ENCODE measurements at regions not wholly inside any gene's neighbourhood (a gene's known extent, or its start where the extent isn't known, plus 50 kb on each side); places are given as distances from the start of the nearest gene placed in this dataset.

DNA sequence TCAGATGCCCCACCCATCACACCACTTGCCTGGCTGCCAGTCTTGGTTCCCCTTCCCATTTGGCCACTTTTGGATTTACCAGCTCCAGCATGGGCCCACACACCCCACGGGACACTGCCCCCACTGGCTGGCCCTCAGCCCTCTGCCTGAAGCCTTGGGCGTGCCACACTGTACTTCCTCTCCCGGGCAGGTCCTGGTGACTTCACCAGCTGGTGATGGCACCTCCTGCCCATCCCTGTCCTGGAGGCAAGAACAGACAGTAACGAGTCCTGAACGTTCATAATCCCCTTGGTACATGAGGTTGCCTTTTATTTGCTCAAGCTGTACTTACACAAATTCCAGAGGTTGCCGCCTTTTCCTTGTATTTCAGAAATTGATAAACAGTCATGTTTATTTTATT is 81.1 kb downstream of the TMEM17 start:
- no peak for DNase-seq
- no peaks in the 10 kb centered on the region for H4K20me1 ChIP-seq (ENCODE audit: insufficient read depth, low read length)
- H3K9ac ChIP-seq (ENCODE audit: low read length), result no peak overlapping the region
- no peaks in the 10 kb centered on the region for H3K9me2 ChIP-seq (replicated peaks; ENCODE audit: insufficient read depth, low read length)
- H3F3A ChIP-seq (ENCODE audit: insufficient read depth, low read length), result no peaks in the 10 kb centered on the region
- H3K9me3 ChIP-seq (replicated peaks; ENCODE audit: insufficient read depth, low read length), result no peaks in the 10 kb centered on the region
- H3K4me2 ChIP-seq (ENCODE audit: low read depth, low read length), result no peak overlapping the region
- no peak overlapping the region for H3K4me3 ChIP-seq (ENCODE audit: low read length)
- no peaks in the 10 kb centered on the region for H3K27me3 ChIP-seq (replicated peaks; ENCODE audit: insufficient read depth, low read length)
- H2AFZ ChIP-seq (ENCODE audit: low read length), result no peak overlapping the region
- TF ChIP-seq EZH2 (optimal IDR thresholded peaks at IDR 0.05; ENCODE audit: low read depth, low read length) (no peak), EZH2phosphoT487 (IDR thresholded peaks at IDR 0.05; ENCODE audit: low read length) (no peak)
- TF ChIP-seq, protein P1, sequence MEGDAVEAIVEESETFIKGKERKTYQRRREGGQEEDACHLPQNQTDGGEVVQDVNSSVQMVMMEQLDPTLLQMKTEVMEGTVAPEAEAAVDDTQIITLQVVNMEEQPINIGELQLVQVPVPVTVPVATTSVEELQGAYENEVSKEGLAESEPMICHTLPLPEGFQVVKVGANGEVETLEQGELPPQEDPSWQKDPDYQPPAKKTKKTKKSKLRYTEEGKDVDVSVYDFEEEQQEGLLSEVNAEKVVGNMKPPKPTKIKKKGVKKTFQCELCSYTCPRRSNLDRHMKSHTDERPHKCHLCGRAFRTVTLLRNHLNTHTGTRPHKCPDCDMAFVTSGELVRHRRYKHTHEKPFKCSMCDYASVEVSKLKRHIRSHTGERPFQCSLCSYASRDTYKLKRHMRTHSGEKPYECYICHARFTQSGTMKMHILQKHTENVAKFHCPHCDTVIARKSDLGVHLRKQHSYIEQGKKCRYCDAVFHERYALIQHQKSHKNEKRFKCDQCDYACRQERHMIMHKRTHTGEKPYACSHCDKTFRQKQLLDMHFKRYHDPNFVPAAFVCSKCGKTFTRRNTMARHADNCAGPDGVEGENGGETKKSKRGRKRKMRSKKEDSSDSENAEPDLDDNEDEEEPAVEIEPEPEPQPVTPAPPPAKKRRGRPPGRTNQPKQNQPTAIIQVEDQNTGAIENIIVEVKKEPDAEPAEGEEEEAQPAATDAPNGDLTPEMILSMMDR (IDR thresholded peaks at IDR 0.05; ENCODE audit: low read length), result no peak
- no peaks in the 10 kb centered on the region for H3K4me1 ChIP-seq (ENCODE audit: low read length)
- no peak overlapping the region for H3K27ac ChIP-seq (ENCODE audit: low read length)
- H3K79me2 ChIP-seq (ENCODE audit: low read length), result no peaks in the 10 kb centered on the region
- H3K36me3 ChIP-seq (replicated peaks; ENCODE audit: insufficient read depth, low read length), result no peaks in the 10 kb centered on the region

DNA sequence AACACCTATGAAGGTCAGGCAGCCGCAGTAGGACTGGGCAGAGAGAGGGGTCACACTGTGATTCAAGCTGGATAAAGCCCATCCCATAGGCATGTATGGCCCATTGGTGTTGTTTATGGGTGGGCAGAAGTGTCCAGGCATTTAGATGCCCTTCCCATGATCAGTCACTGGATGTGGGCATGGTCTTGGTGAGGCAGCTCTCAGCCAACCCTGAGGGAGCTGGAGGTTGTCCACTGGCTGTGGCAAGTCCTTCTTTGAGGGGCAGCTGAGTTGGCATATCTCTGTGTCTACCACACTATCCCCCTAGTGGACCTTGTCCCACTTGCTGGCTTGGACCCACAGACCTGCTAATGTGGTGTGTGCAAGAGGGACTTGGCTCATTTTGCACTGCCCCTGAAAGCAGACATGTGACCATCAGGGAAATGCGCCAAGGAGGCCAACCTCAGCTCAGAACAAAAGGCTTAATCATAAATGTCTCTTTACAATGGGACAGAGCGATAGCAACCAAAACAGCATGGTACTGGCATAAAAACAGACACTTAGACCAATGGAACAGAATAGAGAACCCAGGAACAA is 82.0 kb downstream of the TMEM17 start:
- no peak overlapping the region for H3K27ac ChIP-seq (ENCODE audit: low read length)
- no peaks in the 10 kb centered on the region for H4K20me1 ChIP-seq (ENCODE audit: insufficient read depth, low read length)
- DNase-seq, result no peak
- H3K4me2 ChIP-seq (ENCODE audit: low read depth, low read length), result no peak overlapping the region
- no peaks in the 10 kb centered on the region for H3F3A ChIP-seq (ENCODE audit: insufficient read depth, low read length)
- no peak overlapping the region for H3K4me3 ChIP-seq (ENCODE audit: low read length)
- no peaks in the 10 kb centered on the region for H3K4me1 ChIP-seq (ENCODE audit: low read length)
- H3K36me3 ChIP-seq (replicated peaks; ENCODE audit: insufficient read depth, low read length), result no peaks in the 10 kb centered on the region
- no peaks in the 10 kb centered on the region for H3K79me2 ChIP-seq (ENCODE audit: low read length)
- no peak overlapping the region for H3K9ac ChIP-seq (ENCODE audit: low read length)
- no peaks in the 10 kb centered on the region for H3K9me3 ChIP-seq (replicated peaks; ENCODE audit: insufficient read depth, low read length)
- H3K27me3 ChIP-seq (replicated peaks; ENCODE audit: insufficient read depth, low read length), result no peaks in the 10 kb centered on the region
- no peaks in the 10 kb centered on the region for H3K9me2 ChIP-seq (replicated peaks; ENCODE audit: insufficient read depth, low read length)
- H2AFZ ChIP-seq (ENCODE audit: low read length), result no peak overlapping the region
- TF ChIP-seq EZH2phosphoT487 (IDR thresholded peaks at IDR 0.05; ENCODE audit: low read length) (no peak), EZH2 (optimal IDR thresholded peaks at IDR 0.05; ENCODE audit: low read depth, low read length) (no peak)
- TF ChIP-seq, protein P1 (IDR thresholded peaks at IDR 0.05; ENCODE audit: low read length), result no peak

DNA sequence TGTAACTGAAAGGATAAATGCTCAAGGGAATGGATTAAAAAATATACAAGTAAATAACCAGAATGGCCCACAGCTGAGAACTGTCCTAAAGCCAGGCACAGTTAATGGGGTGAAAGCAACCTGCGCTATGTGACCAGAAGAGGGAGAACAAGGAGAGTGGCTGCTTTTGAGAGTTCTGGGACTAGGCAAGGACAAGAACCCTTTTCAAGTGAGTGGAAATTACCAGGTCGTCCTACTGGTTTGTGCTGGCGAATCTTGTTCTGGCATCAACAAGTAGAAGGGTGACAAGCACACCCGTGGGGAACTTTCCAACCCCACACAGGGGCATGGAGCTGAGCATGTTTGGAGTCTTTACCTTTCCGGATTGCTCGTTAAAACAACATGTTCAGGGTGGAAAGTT is 82.8 kb downstream of the TMEM17 start:
- Histone ChIP-seq H3K9me2 (replicated peaks; ENCODE audit: insufficient read depth, low read length) (no peaks in the 10 kb centered on the region), H3K4me1 (ENCODE audit: low read length) (no peaks in the 10 kb centered on the region), H3K27ac (ENCODE audit: low read length) (no peak overlapping the region), H3K9ac (ENCODE audit: low read length) (no peak overlapping the region), H3K27me3 (replicated peaks; ENCODE audit: insufficient read depth, low read length) (no peaks in the 10 kb centered on the region), H2AFZ (ENCODE audit: low read length) (no peak overlapping the region), H3K9me3 (replicated peaks; ENCODE audit: insufficient read depth, low read length) (no peaks in the 10 kb centered on the region), H3K4me3 (ENCODE audit: low read length) (no peak overlapping the region), H3K79me2 (ENCODE audit: low read length) (no peaks in the 10 kb centered on the region), H3F3A (ENCODE audit: insufficient read depth, low read length) (no peaks in the 10 kb centered on the region), H3K36me3 (replicated peaks; ENCODE audit: insufficient read depth, low read length) (no peaks in the 10 kb centered on the region), H3K4me2 (ENCODE audit: low read depth, low read length) (no peak overlapping the region), H4K20me1 (ENCODE audit: insufficient read depth, low read length) (no peaks in the 10 kb centered on the region)
- DNase-seq, result no peak
- TF ChIP-seq, protein P1 (IDR thresholded peaks at IDR 0.05; ENCODE audit: low read length), result no peak
- TF ChIP-seq EZH2 (optimal IDR thresholded peaks at IDR 0.05; ENCODE audit: low read depth, low read length) (no peak), EZH2phosphoT487 (IDR thresholded peaks at IDR 0.05; ENCODE audit: low read length) (no peak)

All from MM.1S (cell line).